GM11168 (cell line): ENCODE measurements at regions not wholly inside any gene's neighbourhood (a gene's known extent, or its start where the extent isn't known, plus 50 kb on each side); places are given as distances from the start of the nearest gene placed in this dataset.

Experiments
- in situ Hi-C: fragments of 300-500 bp; cut with MboI; formaldehyde crosslinking; loops from one replicate; pipeline ENCODE4 v1.12.0; 2022; ENCODE audit warnings: low sequenced_read_pairs; ENCODE audit not compliant: unreplicated experiment

DNA sequence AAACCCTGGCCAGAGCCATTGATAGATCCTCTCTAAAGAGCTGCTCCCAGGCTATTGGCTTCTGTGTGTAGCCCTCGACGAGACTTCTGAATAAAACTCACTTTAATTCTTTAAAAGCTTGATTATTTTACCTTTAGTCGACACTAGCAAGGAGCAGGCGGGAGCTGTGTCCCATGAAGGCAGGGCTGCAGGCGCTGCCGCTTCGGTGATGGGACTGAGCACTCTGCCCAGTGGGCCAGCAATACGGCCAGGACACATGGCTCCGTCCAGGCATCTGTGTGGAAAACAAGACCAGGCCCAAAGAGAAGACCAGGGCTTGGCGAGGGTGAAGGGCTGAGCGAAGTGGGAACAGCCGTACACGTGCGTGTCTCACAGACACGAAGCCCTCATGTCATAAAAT, 365.9 kb downstream of the GADD45G start:
- in situ Hi-C loops = no loop called here

DNA sequence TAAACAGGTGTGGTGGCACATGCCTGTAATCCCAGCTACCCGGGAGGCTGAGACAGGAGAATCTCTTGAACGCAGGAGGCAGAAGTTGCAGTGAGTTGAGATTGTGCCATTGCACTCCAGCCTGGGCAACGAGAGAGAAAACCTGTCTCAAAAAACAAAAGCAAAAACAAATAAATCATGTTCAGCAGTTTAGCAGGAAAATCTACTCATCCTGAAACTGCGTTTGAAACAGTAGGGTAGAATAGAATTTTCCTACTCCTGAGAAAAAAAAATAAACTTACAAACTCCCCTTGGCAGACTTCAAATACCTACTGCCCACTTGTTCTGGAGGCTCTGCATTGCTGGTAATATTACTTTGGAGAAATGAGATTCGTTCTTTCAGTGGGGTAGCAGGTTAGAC, 367.7 kb downstream of the GADD45G start:
- in situ Hi-C loops = no loop called here

GRCh38 chr9:89974582-89974981, 369.8 kb downstream of the GADD45G start:
- in situ Hi-C loops = no loop called here

GRCh38 chr9:89975024-89975423, 370.2 kb downstream of the GADD45G start:
- in situ Hi-C loops = no loop called here

DNA sequence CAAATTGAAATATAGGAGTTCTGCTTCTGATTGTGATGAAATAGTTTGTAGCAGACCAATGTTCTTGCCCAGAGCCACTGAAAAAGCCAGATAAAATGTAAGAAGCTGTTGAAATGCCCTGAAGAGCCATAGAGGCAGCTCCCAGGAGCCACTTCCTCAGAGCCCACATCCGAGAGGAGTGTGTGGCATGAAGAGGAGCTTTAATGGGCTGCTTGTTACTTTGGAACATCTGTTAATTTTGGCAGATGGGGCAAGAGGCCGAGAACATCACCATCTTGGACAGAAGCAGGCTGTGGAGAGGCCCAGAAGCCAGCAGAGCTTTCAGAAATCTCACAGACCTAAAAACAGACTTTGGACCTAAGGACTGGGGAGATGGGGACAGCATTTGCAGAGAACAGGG, 370.8 kb downstream of the GADD45G start:
- in situ Hi-C loops = no loop called here

DNA sequence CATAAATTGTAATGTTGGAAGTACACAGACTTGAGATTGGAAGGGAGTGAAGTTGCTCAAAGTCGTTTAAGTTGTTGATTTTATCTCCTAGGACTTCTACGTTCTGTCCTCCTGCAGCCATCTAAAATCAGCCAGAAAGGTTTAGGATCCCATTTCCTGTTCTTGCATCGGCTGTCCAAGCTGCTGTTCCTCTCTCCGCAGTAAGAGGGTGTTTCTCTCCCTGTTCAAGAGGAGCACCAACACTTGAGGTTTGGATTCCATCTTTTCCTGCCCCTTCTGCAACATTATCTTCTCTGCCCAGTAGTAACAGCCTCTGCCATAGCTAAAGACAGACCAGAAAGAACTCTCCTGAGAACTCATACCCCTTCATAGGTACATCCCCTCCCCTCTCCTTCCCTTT, 373.4 kb downstream of the GADD45G start:
- in situ Hi-C loops = no loop called here

- in situ Hi-C loops = no loop called here
Observed at GRCh38 chr9:89980600-89980999, 375.8 kb downstream of the GADD45G start.

DNA sequence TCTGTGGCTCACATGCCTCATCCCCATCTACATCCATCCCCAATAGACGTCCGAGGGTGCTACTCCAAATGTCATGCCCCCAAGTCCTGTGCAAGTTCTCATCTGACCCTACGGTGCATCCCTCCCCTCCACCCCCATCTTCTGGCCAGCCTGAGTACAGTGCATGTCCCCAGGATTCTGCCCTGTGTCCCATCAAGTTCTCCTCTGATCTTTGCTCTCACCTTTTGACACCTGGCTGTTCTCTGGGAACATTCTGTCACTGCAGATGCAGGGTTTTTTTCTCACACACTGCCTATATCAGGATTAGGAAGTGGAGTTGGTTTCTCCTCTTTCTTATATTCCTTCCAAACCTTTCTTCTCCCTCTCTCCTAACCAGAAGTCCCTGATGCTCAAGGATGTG, 377.2 kb downstream of the GADD45G start:
- in situ Hi-C loops = no loop called here

GRCh38 chr9:89983411-89983810, 378.6 kb downstream of the GADD45G start:
- in situ Hi-C loops = no loop called here

DNA sequence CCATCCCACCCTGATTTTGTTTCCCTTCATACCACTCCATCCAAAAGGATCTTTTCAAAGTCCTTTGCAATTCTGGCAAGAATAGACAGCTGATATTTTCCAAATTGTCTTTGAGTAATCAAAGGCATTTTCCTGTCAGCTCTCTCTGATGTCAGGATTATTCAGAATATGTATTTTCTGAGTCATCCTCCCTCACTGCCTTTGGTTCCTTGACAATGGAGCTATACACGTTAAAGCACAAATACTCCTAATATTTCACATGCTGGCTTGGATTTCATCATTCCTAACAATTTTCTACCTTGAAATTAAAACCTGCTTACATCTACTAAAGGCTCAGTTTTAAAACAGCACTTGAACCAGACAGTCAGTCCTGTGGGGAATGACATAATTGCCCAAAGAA, 379.4 kb downstream of the GADD45G start:
- in situ Hi-C loops = no loop called here

DNA sequence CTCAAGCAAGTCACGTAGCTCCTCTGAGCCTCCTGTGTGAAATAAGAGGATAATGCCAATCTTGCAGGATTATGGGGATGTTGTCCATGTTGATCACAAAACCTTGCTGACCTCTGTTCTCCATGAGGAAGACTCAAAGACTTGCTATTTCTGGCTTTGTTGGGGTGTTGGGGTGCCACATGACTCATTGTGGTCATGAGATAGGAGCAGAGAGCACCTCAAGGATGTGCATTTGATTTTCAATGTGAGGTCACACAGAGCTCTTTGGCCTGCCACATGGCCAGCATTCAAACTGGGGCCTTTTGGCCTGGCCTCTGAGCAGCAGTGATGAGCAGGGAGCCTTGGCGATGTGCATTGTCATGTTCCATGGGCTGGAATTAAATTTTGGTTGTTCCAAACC, 380.3 kb downstream of the GADD45G start:
- in situ Hi-C loops = no loop called here

- in situ Hi-C loops = no loop called here
Observed at GRCh38 chr9:89986190-89986589, 381.4 kb downstream of the GADD45G start.

GRCh38 chr9:89988458-89988857, 383.6 kb downstream of the GADD45G start:
- in situ Hi-C loops = no loop called here

- in situ Hi-C loops = no loop called here
Observed at GRCh38 chr9:89991204-89991790, 386.5 kb downstream of the GADD45G start.

DNA sequence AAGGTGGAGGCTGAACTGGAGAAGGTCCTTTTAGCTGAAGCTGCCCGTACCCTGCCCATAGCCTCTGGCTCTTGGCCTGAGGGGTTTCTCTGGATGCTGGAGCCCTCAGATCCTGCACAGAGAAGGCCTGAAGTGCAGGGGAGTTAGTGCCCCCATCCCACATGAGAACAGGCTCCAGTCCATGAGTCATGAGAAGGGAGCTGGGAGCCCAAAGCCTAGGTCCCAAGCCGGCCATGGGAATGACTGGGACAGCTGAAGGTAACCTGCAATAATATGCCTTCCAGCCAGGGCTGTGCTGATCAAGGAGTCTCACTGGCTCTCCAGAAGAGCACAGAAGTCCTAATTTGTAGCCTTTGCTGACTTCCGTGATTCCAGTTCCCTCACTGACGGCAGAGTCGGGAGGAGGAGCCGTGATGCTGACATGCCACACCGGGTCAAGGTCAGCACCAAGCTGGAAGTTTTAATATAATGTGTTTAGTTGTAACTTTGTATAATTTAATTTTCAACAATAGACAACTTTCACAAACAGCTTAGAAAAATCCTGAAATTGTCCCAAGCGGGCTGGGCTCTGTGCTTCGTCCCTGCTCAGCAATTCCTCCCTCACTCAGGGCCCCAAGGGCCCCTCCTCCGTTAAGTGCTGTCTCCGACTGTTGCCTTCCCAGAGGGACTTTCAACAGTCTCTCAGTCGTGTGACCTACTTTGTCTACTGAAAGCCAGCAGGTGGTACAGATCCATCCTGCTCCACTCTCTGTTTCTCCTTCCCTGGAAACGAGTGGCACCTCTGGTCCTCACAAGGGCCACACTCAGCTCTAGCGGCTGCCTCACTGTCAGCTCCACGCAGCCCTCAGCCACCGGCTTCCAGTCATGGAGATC, 387.8 kb downstream of the GADD45G start:
- in situ Hi-C loops = no loop called here

GRCh38 chr9:89993678-89994630, 389.1 kb downstream of the GADD45G start:
- in situ Hi-C loops = no loop called here

GRCh38 chr9:89994988-89995613, 390.3 kb downstream of the GADD45G start:
- in situ Hi-C loops = no loop called here

- in situ Hi-C loops = no loop called here
Observed at GRCh38 chr9:89996116-89996515, 391.3 kb downstream of the GADD45G start.

DNA sequence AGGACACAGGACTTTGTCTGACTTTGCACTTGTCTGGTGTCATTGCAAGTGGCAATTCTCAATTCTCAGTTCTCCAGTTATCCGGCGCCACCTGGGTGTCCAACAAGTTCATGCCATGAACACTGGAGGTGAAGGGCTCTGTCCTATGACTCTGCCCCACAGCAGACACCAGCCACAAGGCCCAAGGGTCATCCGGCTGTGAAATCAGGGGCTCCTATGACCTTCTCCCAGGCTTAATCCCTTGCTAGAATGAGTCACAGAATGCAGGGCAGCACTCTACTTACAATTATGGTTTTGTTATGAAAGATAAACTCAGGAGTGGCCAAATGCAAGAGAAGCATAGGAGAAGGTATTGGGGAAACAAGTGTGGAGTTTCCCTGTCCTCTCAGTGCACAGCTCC, 392.0 kb downstream of the GADD45G start:
- in situ Hi-C loops = no loop called here

GRCh38 chr9:89998633-89999032, 393.8 kb downstream of the GADD45G start:
- in situ Hi-C loops = no loop called here
